ENCODE measurements at regions not wholly inside any gene's neighbourhood (a gene's known extent, or its start where the extent isn't known, plus 50 kb on each side); places are given as distances from the start of the nearest gene placed in this dataset.

- intact Hi-C loops (cut with micrococcal nuclease): no loop called here
- Mint-ChIP-seq H3K36me3 (peaks cover 7% of the 10 kb centered on the region), H3K27ac (no peak overlapping the region), H3K4me1 (no peaks in the 10 kb centered on the region), H3K9me3 (peaks cover 11 to 12% of the 10 kb centered on the region in 2 donors), H3K27me3 (ENCODE audit: low read depth in 2 of 2) (no peaks in the 10 kb centered on the region), H3K4me3 (no peak overlapping the region)
- Histone ChIP-seq H3K9me3 (ENCODE audit: control insufficient read depth, insufficient read depth, low read length) (peaks cover 4% of the 10 kb centered on the region), H3K4me1 (ENCODE audit: control insufficient read depth, insufficient read depth, low read length) (no peaks in the 10 kb centered on the region), H3K27me3 (ENCODE audit: control insufficient read depth, insufficient read depth, low read length) (no peaks in the 10 kb centered on the region), H3K36me3 (ENCODE audit: control insufficient read depth, insufficient read depth, low read length) (no peaks in the 10 kb centered on the region), H3K27ac (ENCODE audit: low read length) (no peak overlapping the region), H3K4me3 (ENCODE audit: low read length) (no peak overlapping the region)
- 64% methylated on average over 3 of the region's 3 CpGs for WGBS (ENCODE audit: insufficient coverage)
- ATAC-seq: no peak
- TF ChIP-seq CTCF (IDR thresholded peaks at IDR 0.05): no peak
- no peak for DNase-seq
Measured at GRCh38 chr3:5980475-5980874, 793.0 kb downstream of the EDEM1 start.

GRCh38 chr3:5994651-5995050 is 807.1 kb downstream of the EDEM1 start:
- no peak for TF ChIP-seq CTCF (IDR thresholded peaks at IDR 0.05)
- Histone ChIP-seq H3K36me3 (ENCODE audit: control insufficient read depth, insufficient read depth, low read length) (no peaks in the 10 kb centered on the region), H3K9me3 (ENCODE audit: control insufficient read depth, insufficient read depth, low read length) (peaks cover 8% of the 10 kb centered on the region), H3K4me3 (ENCODE audit: low read length) (no peak overlapping the region), H3K27me3 (ENCODE audit: control insufficient read depth, insufficient read depth, low read length) (no peaks in the 10 kb centered on the region), H3K27ac (ENCODE audit: low read length) (no peak overlapping the region), H3K4me1 (ENCODE audit: control insufficient read depth, insufficient read depth, low read length) (no peaks in the 10 kb centered on the region)
- H3K27ac Mint-ChIP-seq: no peak overlapping the region
- H3K36me3 Mint-ChIP-seq: no peaks in the 10 kb centered on the region
- no peak for ATAC-seq
- no peak for DNase-seq
- intact Hi-C loops (cut with micrococcal nuclease): no loop called here
- no peak overlapping the region for H3K4me3 Mint-ChIP-seq
- H3K27me3 Mint-ChIP-seq (ENCODE audit: low read depth in 2 of 2): no peaks in the 10 kb centered on the region
- no peaks in the 10 kb centered on the region for H3K4me1 Mint-ChIP-seq
- peaks cover 13 to 14% of the 10 kb centered on the region in 2 donors for H3K9me3 Mint-ChIP-seq
- WGBS (ENCODE audit: insufficient coverage): 73% methylated on average over 1 of the region's 1 CpG

DNA sequence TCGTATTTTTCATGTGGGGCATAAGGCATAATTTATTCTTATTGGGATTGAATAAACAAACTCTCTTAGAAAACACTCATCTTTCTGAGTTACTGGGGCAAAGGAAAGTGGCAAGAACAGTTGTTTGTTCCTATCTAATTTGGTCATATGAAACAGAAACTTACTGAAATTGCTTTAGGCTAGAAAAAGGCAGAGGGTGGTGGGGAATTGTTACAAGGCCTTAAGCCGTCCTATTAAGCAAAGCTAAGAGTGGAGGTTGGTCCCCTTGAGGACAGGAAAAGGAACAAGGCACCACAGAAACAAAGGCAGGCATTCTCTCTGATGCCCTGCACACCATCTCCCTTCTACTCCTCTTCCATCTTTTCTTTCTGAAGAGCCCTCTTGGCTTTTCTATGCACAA is 830.9 kb downstream of the EDEM1 start:
- no peaks in the 10 kb centered on the region for H3K36me3 Mint-ChIP-seq
- H3K27ac ChIP-seq (ENCODE audit: low read length): no peak overlapping the region
- no peaks in the 10 kb centered on the region for H3K4me1 ChIP-seq (ENCODE audit: control insufficient read depth, insufficient read depth, low read length)
- ATAC-seq (no peak), DNase-seq (no peak)
- H3K4me3 ChIP-seq (ENCODE audit: low read length): no peak overlapping the region
- peaks cover 12 to 14% of the 10 kb centered on the region in 2 donors for H3K9me3 Mint-ChIP-seq
- WGBS (ENCODE audit: insufficient coverage): 82% methylated on average over 1 of the region's 2 CpGs
- no peak for TF ChIP-seq CTCF (IDR thresholded peaks at IDR 0.05)
- H3K9me3 ChIP-seq (ENCODE audit: control insufficient read depth, insufficient read depth, low read length): peaks cover 2% of the 10 kb centered on the region
- H3K27me3 Mint-ChIP-seq (ENCODE audit: low read depth in 2 of 2): no peaks in the 10 kb centered on the region
- intact Hi-C loops (cut with micrococcal nuclease): no loop called here
- H3K36me3 ChIP-seq (ENCODE audit: control insufficient read depth, insufficient read depth, low read length): no peaks in the 10 kb centered on the region
- H3K4me3 Mint-ChIP-seq: no peak overlapping the region
- no peaks in the 10 kb centered on the region for H3K27me3 ChIP-seq (ENCODE audit: control insufficient read depth, insufficient read depth, low read length)
- H3K27ac Mint-ChIP-seq: no peak overlapping the region
- no peaks in the 10 kb centered on the region for H3K4me1 Mint-ChIP-seq

- Histone ChIP-seq H3K4me1 (ENCODE audit: control insufficient read depth, insufficient read depth, low read length) (no peaks in the 10 kb centered on the region), H3K4me3 (ENCODE audit: low read length) (no peak overlapping the region), H3K9me3 (ENCODE audit: control insufficient read depth, insufficient read depth, low read length) (no peaks in the 10 kb centered on the region), H3K36me3 (ENCODE audit: control insufficient read depth, insufficient read depth, low read length) (no peaks in the 10 kb centered on the region), H3K27me3 (ENCODE audit: control insufficient read depth, insufficient read depth, low read length) (no peaks in the 10 kb centered on the region), H3K27ac (ENCODE audit: low read length) (no peak overlapping the region)
- Mint-ChIP-seq H3K9me3 (peaks cover 19 to 22% of the 10 kb centered on the region in 2 donors), H3K4me3 (no peak overlapping the region), H3K27ac (no peak overlapping the region), H3K36me3 (no peaks in the 10 kb centered on the region), H3K27me3 (ENCODE audit: low read depth in 2 of 2) (no peaks in the 10 kb centered on the region), H3K4me1 (no peaks in the 10 kb centered on the region)
- no peak for TF ChIP-seq CTCF (IDR thresholded peaks at IDR 0.05)
- no peak for ATAC-seq
- no peak for DNase-seq
- intact Hi-C loops (cut with micrococcal nuclease): no loop called here
Measured at GRCh38 chr3:6022621-6023020, 835.1 kb downstream of the EDEM1 start.

All from natural killer cell (primary cell).